ENCODE measurements at regions not wholly inside any gene's neighbourhood (a gene's known extent, or its start where the extent isn't known, plus 50 kb on each side); places are given as distances from the start of the nearest gene placed in this dataset.

- peaks cover 0 to 9% (median 0%) of the 10 kb centered on the region in 11 donors for H3K9me3 ChIP-seq
- TF ChIP-seq, protein P1, sequence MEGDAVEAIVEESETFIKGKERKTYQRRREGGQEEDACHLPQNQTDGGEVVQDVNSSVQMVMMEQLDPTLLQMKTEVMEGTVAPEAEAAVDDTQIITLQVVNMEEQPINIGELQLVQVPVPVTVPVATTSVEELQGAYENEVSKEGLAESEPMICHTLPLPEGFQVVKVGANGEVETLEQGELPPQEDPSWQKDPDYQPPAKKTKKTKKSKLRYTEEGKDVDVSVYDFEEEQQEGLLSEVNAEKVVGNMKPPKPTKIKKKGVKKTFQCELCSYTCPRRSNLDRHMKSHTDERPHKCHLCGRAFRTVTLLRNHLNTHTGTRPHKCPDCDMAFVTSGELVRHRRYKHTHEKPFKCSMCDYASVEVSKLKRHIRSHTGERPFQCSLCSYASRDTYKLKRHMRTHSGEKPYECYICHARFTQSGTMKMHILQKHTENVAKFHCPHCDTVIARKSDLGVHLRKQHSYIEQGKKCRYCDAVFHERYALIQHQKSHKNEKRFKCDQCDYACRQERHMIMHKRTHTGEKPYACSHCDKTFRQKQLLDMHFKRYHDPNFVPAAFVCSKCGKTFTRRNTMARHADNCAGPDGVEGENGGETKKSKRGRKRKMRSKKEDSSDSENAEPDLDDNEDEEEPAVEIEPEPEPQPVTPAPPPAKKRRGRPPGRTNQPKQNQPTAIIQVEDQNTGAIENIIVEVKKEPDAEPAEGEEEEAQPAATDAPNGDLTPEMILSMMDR (IDR thresholded peaks at IDR 0.05) = no peak
- ATAC-seq (no peak), DNase-seq (no peak)
- intact Hi-C loops (cut with DNase I) = no loop called here
- no peaks in the 10 kb centered on the region for H3K27me3 ChIP-seq
- H3K4me3 ChIP-seq = no peak overlapping the region
- H3K27ac ChIP-seq = no peak overlapping the region
- H3K36me3 ChIP-seq = no peaks in the 10 kb centered on the region
- H3K4me1 ChIP-seq = no peaks in the 10 kb centered on the region
Observed at GRCh38 chr2:34176693-34177092, 577.6 kb upstream of the FAM98A start.

GRCh38 chr2:34174506-34174905, 575.4 kb upstream of the FAM98A start:
- WGBS, 2 donors = 54 to 61% methylated on average over 2 of the region's 2 CpGs
- no peak for DNase-seq
- no peaks in the 10 kb centered on the region for H3K4me1 ChIP-seq
- no peak overlapping the region for H3K27ac ChIP-seq
- H3K27me3 ChIP-seq = no peaks in the 10 kb centered on the region
- no peaks in the 10 kb centered on the region for H3K36me3 ChIP-seq
- intact Hi-C loops (cut with DNase I) = no loop called here
- TF ChIP-seq, protein P1 (IDR thresholded peaks at IDR 0.05) = no peak
- no peak for ATAC-seq
- peaks cover 0 to 4% (median 0%) of the 10 kb centered on the region in 11 donors for H3K9me3 ChIP-seq
- no peak overlapping the region for H3K4me3 ChIP-seq

DNA sequence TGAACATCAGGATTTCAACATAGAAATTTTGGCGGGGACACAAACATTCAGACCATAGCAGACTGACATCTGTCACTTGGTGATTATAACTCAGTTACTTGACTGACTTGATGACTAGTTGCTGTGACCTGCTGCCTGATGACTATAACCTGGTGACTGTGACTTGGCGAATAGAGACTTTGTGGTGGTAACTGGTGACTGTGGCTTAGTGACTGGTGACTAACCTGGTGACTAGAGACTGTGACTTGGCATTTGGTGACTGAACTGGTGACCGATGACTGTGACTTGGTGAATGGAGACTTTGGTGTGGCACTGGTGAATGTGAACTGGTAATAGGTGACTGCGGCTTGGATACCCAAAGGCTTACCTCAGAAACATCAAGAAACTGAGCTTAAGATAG, 563.1 kb upstream of the FAM98A start:
- intact Hi-C loops (cut with DNase I) = no loop called here
- no peaks in the 10 kb centered on the region for H3K4me1 ChIP-seq
- no peak for DNase-seq
- no peak overlapping the region for H3K27ac ChIP-seq
- H3K27me3 ChIP-seq = no peaks in the 10 kb centered on the region
- 81 to 93% methylated on average over 4 of the region's 4 CpGs for WGBS, 2 donors
- TF ChIP-seq, protein P1 (IDR thresholded peaks at IDR 0.05) = no peak
- H3K36me3 ChIP-seq = no peaks in the 10 kb centered on the region
- ATAC-seq = no peak
- H3K9me3 ChIP-seq = peaks cover 0 to 2% (median 0%) of the 10 kb centered on the region in 11 donors
- no peak overlapping the region for H3K4me3 ChIP-seq

- intact Hi-C loops (cut with DNase I) = no loop called here
- no peak for DNase-seq
- ATAC-seq = no peak
- WGBS, 2 donors = 74 to 78% methylated on average over 3 of the region's 3 CpGs
- H3K9me3 ChIP-seq = peaks cover 0 to 2% (median 0%) of the 10 kb centered on the region in 11 donors
- H3K27me3 ChIP-seq = no peaks in the 10 kb centered on the region
- no peak overlapping the region for H3K4me3 ChIP-seq
- H3K36me3 ChIP-seq = no peaks in the 10 kb centered on the region
- H3K27ac ChIP-seq = no peak overlapping the region
- no peaks in the 10 kb centered on the region for H3K4me1 ChIP-seq
- TF ChIP-seq, protein P1 (IDR thresholded peaks at IDR 0.05) = no peak
Observed at GRCh38 chr2:34161549-34161948, 562.5 kb upstream of the FAM98A start.

DNA sequence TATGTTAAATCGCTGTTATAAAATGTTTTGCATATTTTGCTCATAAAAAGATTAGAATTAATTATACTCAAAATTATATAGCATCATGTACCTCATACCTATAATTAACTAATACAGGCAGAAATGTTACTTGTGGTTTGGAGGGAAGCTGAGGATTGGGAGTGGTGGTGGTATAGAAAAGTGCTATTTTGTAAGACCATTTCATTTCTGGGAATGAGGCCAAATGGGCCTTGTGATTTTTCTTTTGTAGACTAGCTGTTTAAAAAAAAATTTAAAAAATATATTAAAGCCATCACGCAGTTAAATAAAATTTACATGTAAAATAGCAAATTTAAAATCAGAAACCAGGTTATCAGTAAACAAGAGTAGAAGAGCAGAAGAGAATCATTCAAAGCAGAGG, 560.8 kb upstream of the FAM98A start:
- no peaks in the 10 kb centered on the region for H3K4me1 ChIP-seq
- DNase-seq (no peak), ATAC-seq (no peak)
- H3K36me3 ChIP-seq = no peaks in the 10 kb centered on the region
- TF ChIP-seq, protein P1 (IDR thresholded peaks at IDR 0.05) = no peak
- no peak overlapping the region for H3K4me3 ChIP-seq
- H3K27me3 ChIP-seq = no peaks in the 10 kb centered on the region
- 81 to 95% methylated on average over 2 of the region's 2 CpGs for WGBS, 2 donors
- H3K9me3 ChIP-seq = peaks cover 0 to 2% (median 0%) of the 10 kb centered on the region in 11 donors
- H3K27ac ChIP-seq = no peak overlapping the region
- intact Hi-C loops (cut with DNase I) = no loop called here

Data from heart right ventricle (tissue), 16 donors.